Kidney (tissue), 13 donors: ENCODE measurements at regions not wholly inside any gene's neighbourhood (a gene's known extent, or its start where the extent isn't known, plus 50 kb on each side); places are given as distances from the start of the nearest gene placed in this dataset.

ENCODE experiments used
- DNase-seq, 5 donors: peaks; one replicate each; pipeline ENCODE4 v3.0.0-alpha.2; 2013 to 2020
- FAIRE-seq: peaks from 2 replicates; lab custom pipeline; 2012; peaks lifted over from hg19 to GRCh38; lab: Jason Lieb, UNC
- H3K27ac ChIP-seq, 2 donors: one replicate each; pipeline ENCODE4 v1.7.0; 2013; ENCODE audit warnings: low read depth in 2 of 2, low read length in 2 of 2, inconsistent platforms in 1 of 2
- H3K27me3 ChIP-seq: one replicate; pipeline ENCODE4 v1.7.1; 2013; ENCODE audit warnings: low read length, inconsistent platforms; ENCODE audit not compliant: control insufficient read depth, insufficient read depth
- H3K36me3 ChIP-seq, 3 donors: one replicate each; pipeline versions ENCODE4 v1.7.0 to v1.7.1; 2013; ENCODE audit warnings: low read length in 3 of 3, control low read depth in 1 of 3, inconsistent platforms in 1 of 3; ENCODE audit not compliant: insufficient read depth in 3 of 3, control insufficient read depth in 2 of 3
- H3K4me1 ChIP-seq, 3 donors: one replicate each; pipeline versions ENCODE4 v1.7.0 to v1.7.1; 2013; ENCODE audit warnings: low read length in 3 of 3, inconsistent platforms in 1 of 3, low read depth in 1 of 3; ENCODE audit not compliant: control insufficient read depth in 2 of 3, insufficient read depth in 2 of 3
- H3K4me3 ChIP-seq, 3 donors: one replicate each; pipeline versions ENCODE4 v1.7.0 to v1.8.1; 2013; ENCODE audit warnings: low read length in 3 of 3, control low read depth in 1 of 3, inconsistent platforms in 1 of 3
- H3K9ac ChIP-seq, 3 donors: one replicate each; pipeline versions ENCODE4 v1.7.0 to v1.7.1; 2013; ENCODE audit warnings: low read length in 3 of 3, control low read depth in 1 of 3, inconsistent platforms in 1 of 3
- H3K9me3 ChIP-seq, 3 donors: one replicate each; pipeline versions ENCODE4 v1.7.0 to v1.7.1; 2013; ENCODE audit warnings: low read length in 3 of 3, control low read depth in 1 of 3, inconsistent platforms in 1 of 3; ENCODE audit not compliant: control insufficient read depth in 2 of 3, insufficient read depth in 1 of 3
- intact Hi-C: fragments of 100-400 bp; cut with DNase I; formaldehyde crosslinking; loops from one replicate; pipeline ENCODE4 v1.11.1; 2022
- TF ChIP-seq, protein P1 (sequence below): IDR thresholded peaks from 3 replicates; pipeline ENCODE4 v1.5.1; 2012; ENCODE audit warnings: mild to moderate bottlenecking, moderate library complexity, borderline replicate concordance; ENCODE audit not compliant: insufficient read depth; ENCODE audit errors: extremely low read depth
- donor health status: control.
- donor health status: control.
- donor health status: control.
- donor health status: control.
- donor health status: control.
- donor health status: DM: yes; HTN: yes; CAD: no.
- donor health status: Normal renal cell carcinoma (clear cell type).

DNA sequence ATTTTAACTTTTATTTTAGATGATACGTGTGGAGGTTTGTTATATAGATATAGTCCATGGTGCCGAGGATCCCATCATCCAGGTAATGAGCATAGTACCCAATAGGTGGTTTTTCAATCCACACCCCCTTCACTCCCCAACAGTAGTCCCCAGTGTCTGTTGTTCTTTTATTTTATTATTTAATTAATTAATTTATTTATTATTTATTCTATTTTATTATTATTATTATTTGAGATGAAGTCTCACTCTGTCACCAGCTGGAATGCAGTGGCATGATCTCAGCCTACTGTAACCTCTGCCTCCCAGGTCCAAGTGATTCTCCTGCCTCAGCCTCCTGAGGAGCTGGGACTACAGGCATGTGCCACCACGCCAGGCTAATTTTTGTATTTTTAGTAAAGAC is 2086.2 kb downstream of the PCDH9 start:
- no peaks in the 10 kb centered on the region for H3K4me1 ChIP-seq
- intact Hi-C loops: no loop called here
- no peaks in the 10 kb centered on the region for H3K36me3 ChIP-seq
- no peak for FAIRE-seq
- H3K9me3 ChIP-seq: peaks cover 0 to 2% (median 0%) of the 10 kb centered on the region in 3 donors
- H3K27me3 ChIP-seq: no peaks in the 10 kb centered on the region
- no peak for DNase-seq
- TF ChIP-seq, protein P1, sequence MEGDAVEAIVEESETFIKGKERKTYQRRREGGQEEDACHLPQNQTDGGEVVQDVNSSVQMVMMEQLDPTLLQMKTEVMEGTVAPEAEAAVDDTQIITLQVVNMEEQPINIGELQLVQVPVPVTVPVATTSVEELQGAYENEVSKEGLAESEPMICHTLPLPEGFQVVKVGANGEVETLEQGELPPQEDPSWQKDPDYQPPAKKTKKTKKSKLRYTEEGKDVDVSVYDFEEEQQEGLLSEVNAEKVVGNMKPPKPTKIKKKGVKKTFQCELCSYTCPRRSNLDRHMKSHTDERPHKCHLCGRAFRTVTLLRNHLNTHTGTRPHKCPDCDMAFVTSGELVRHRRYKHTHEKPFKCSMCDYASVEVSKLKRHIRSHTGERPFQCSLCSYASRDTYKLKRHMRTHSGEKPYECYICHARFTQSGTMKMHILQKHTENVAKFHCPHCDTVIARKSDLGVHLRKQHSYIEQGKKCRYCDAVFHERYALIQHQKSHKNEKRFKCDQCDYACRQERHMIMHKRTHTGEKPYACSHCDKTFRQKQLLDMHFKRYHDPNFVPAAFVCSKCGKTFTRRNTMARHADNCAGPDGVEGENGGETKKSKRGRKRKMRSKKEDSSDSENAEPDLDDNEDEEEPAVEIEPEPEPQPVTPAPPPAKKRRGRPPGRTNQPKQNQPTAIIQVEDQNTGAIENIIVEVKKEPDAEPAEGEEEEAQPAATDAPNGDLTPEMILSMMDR: no peak
- H3K27ac ChIP-seq: no peak overlapping the region
- H3K9ac ChIP-seq: no peak overlapping the region
- H3K4me3 ChIP-seq: no peak overlapping the region

DNA sequence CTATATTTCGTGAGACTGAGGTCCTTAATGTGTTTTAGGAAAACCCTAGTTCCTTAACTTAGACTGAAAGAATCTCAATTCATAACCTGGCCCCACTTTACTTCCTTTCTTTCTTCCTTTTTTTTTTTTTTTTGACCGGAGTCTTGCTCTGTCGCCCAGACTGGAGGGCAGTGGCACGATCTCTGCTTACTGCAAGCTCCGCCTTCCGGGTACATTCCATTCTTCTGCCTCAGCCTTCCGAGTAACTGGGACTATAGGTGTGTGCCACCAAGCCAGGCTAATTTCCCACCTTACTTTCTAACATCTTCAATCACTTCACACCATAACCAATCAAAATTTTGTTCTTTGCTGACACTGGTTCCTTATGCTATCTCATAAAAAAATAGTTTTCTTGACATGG is 2097.0 kb downstream of the PCDH9 start:
- intact Hi-C loops: no loop called here
- Histone ChIP-seq H3K27me3 (no peaks in the 10 kb centered on the region), H3K9me3 (no peaks in the 10 kb centered on the region), H3K27ac (no peak overlapping the region), H3K9ac (no peak overlapping the region), H3K36me3 (no peaks in the 10 kb centered on the region), H3K4me3 (no peak overlapping the region), H3K4me1 (no peaks in the 10 kb centered on the region)
- DNase-seq (no peak), FAIRE-seq (no peak)
- TF ChIP-seq, protein P1: no peak

DNA sequence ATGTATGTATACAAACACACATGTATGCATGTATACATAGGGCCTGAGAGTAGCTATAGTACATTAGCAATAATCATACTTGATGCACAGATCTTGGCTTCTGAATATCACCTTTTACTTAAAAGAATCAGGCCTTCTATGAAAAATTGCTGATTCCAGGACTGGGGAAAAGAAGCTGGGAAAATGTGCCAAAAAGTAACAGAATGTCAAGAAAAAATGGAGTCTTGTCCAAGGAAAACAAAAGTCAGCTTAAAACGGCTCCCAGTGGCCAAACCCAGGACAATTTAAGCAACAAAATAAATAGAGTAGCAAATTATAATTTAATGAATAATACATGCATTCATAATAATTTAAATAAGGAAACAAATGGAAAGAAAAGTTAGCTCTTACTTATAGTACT is 2104.9 kb downstream of the PCDH9 start:
- Histone ChIP-seq H3K27me3 (no peaks in the 10 kb centered on the region), H3K4me1 (no peaks in the 10 kb centered on the region), H3K9me3 (no peaks in the 10 kb centered on the region), H3K36me3 (no peaks in the 10 kb centered on the region), H3K27ac (no peak overlapping the region), H3K9ac (no peak overlapping the region), H3K4me3 (no peak overlapping the region)
- TF ChIP-seq, protein P1: no peak
- intact Hi-C loops: no loop called here
- DNase-seq: peak in 1 of 5 donors; percentile 6
- FAIRE-seq: no peak

DNA sequence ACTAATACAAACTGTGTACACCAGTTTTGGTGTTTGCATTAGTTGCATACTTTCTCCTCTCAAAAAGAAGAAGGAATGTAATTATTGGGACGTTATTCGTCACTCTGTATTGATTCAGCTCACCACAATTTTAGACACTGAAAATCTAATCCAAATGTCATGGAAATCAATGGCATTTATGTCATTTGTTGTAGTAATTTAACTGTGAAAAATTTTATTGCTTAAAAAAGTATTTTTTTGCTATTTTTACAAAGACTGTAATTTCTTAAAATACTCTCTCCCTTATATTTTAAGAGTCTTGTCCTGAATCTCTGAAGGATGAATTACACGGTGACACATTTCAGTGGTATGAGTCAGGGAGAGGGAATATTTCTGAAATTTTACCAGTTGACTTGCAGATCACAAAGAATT is 2117.6 kb downstream of the PCDH9 start:
- no peaks in the 10 kb centered on the region for H3K4me1 ChIP-seq
- DNase-seq: no peak
- H3K4me3 ChIP-seq: no peak overlapping the region
- FAIRE-seq: no peak
- no peak overlapping the region for H3K9ac ChIP-seq
- TF ChIP-seq, protein P1: no peak
- no peaks in the 10 kb centered on the region for H3K9me3 ChIP-seq
- no peaks in the 10 kb centered on the region for H3K36me3 ChIP-seq
- intact Hi-C loops: no loop called here
- H3K27ac ChIP-seq: no peak overlapping the region
- no peaks in the 10 kb centered on the region for H3K27me3 ChIP-seq
